NB4 (cell line): ENCODE measurements at regions not wholly inside any gene's neighbourhood (a gene's known extent, or its start where the extent isn't known, plus 50 kb on each side); places are given as distances from the start of the nearest gene placed in this dataset.

Experiments used
- CTCF ChIP-seq: IDR thresholded peaks from one replicate; pipeline ENCODE4 v1.5.1; 2012; ENCODE audit warnings: low read depth, low read length
- MYC ChIP-seq: IDR thresholded peaks from 2 replicates; pipeline ENCODE4 v1.6.1; 2011; ENCODE audit warnings: low read depth, low read length
- POLR2A ChIP-seq: IDR thresholded peaks from 2 replicates; pipeline ENCODE4 v1.6.1; 2011; ENCODE audit warnings: mild to moderate bottlenecking; ENCODE audit not compliant: insufficient read length; ENCODE audit errors: extremely low read depth
- TF ChIP-seq, protein P1 (sequence below): IDR thresholded peaks from 2 replicates; pipeline ENCODE4 v1.6.1; 2011; ENCODE audit warnings: low read depth, low read length

- TF ChIP-seq, protein P1, sequence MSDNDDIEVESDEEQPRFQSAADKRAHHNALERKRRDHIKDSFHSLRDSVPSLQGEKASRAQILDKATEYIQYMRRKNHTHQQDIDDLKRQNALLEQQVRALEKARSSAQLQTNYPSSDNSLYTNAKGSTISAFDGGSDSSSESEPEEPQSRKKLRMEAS, result no peak
- TF ChIP-seq CTCF (no peak), POLR2A (no peak), MYC (no peak)
Observed at GRCh38 chr6:138035070-138035469, 72.1 kb downstream of the PERP start.
